SHP77 treated with DMSO at 0.1 percent for 48 hours (cell line): ENCODE measurements at regions not wholly inside any gene's neighbourhood (a gene's known extent, or its start where the extent isn't known, plus 50 kb on each side); places are given as distances from the start of the nearest gene placed in this dataset.
"Not testable (repeated sequence)": the region's sequence is repeated elsewhere in the genome, so short reads cannot be mapped to it uniquely, and the experiment has no call there.

Source experiments
- DNase-seq: peaks from one replicate; lab custom pipeline; 2025; lab: John Stamatoyannopoulos, UW

DNA sequence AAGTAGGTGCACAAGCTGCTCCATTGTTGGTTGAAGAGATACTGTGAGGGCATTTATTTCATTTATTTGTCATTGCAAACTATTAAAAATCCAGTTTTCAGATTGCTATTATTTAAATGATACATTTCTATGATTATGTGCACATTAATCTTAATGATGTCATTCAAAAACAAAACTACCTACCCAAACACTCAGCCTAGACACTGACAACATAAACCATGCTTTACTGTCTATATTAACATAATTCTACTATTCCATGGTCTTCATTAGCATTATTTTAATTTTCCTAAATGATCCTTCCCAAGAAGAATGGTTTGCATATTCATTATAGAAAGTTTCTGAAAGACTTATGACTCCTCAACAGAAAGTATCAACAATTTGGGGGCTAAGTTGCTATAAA lies 813.0 kb upstream of the SLITRK5 start:
- DNase-seq: no peak

DNA sequence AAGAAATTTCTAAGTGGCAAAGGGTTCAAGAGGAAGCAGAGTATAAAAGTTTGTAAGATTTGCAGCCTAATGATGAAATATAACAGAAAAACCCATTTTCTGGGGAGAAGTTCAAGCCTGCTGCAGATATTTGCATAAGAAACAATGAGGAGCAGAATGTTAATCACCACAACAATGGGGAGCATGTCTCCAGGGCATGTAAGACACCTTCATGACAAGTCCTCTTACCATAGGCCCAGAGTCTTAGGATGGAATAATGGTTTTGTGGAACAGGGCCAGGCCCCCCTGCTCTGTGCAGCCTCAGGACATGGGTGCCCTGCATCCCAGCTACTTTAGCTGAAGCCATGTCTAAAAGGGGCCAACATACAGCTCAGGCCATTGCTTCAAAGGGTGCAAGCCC lies 809.0 kb upstream of the SLITRK5 start:
- no peak for DNase-seq

DNA sequence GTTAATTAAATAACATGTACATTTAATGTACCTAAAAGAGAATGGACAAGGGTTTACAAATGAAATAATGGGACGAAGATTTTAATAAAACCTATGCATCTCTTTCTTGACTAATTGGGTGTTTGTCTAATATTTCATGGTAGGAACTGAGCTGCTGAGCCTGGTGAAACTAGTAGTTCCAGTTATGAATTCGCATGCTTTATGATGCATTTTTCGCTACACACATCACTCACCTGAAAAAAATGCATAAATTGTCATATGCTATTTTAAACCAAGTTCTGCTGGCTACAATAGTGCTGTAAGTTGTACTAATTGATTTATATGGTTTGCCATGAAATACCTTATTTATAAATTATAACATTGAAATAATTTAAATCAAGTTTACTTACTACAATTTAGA lies 806.8 kb upstream of the SLITRK5 start:
- DNase-seq: no peak

DNA sequence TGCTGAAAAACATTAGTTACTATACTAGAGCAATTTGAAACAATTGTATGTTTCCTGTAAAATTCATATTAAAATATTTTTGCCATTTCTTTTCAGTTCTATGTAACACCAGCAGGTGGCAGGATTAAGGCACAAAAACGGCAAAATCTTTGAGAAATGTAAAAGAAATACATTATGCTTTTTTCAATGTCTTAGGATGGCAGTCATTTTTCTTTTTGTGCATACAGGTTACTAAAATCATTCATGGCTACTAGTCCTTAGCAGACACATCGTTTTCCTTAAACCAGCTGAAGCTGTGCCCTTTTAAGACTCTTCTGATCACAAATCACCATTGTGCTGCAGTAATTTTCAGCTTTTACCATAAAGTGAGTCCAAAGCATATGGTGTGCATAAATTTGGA lies 800.7 kb upstream of the SLITRK5 start:
- DNase-seq: no peak

DNA sequence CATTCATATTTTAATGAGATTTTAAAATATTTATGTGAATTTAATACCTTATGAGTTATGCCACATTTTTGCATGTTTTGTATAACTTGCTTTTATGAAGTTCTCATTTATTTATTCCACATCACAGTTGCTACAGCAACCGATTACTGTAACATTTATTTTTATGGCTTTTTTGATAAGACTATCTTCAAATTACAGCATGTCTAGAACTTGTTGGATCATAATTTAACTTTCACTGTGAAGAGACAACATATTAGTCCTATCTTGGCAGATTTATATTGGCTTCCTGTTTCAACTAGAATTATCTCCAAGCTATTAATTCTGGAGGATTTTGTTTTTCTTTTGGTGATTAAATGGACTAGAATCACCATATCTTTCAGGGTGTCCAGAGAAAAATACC lies 793.7 kb upstream of the SLITRK5 start:
- DNase-seq: no peak

DNA sequence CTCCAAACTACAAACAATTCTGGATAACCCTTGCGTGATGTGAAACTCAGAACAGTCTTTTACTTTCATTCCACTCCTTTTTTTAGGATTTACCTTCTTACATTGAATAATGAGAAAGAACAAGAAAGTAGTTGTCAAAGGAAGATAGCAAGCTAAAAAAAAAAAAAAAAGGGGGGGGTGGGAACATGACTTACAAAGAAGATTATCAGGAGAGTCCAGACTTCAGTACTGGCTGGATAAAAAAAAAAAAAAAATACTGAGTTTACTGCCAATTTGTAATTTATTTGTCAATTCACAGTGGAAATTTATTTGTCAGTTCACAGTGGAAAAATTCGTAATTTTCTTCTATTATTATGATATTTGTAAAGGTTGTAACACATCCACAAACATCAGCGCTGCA lies 792.4 kb upstream of the SLITRK5 start:
- no peak for DNase-seq

DNA sequence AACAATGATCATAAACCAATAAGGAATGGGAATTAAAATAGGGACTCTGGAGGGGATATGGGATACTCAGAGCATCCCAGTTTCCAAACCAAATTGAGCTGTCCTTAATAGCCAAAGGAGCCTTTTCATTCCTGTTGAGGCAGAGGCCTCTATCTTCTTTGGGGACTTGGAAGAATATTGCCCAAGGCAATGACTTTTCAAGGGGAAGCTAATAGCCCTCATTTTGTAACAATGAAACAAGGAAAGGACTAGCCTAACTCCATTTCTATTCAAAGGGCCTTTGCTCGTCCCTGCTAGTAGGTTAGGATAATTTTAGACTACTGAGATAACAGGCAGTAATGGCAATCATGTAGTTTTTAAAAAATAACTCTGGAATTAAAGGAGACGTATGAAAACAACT lies 789.8 kb upstream of the SLITRK5 start:
- DNase-seq: no peak

DNA sequence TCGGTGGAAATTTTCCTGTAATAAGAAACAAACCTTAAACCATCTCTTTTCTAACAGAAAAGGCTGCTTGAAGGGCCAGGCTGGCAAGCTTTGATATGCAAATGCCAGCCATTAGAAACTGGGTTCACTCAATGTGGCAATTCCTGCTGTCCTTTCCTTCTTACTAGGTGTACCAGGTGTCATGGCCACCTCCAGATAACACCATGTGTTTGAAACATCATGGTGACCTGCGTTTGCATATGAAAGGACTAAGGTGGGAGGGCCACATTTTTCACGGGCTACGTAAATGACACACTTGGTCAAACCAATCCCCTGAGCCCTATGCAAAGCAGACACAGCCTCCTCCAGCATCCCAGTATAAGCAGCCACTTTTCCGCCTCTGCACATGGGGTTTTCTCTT lies 789.1 kb upstream of the SLITRK5 start:
- DNase-seq: no peak

DNA sequence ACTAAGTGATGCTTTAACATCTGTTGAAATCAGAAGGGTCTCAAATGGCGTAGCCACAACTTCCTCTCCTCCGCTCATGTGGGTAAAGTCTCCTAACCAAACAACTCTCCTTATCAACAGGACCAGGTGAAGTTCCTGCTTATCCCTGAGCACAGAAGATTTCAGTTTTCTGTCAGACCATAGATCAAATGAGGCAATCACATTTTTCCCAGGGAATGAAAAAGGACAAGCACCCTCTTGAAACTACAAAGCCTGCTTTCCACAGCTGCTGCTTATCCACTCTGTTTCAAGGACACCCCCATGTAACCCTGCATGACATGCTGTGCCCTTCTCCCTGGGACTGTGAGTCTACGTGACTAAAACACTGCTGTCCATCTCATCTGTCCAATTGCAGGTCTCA lies 788.3 kb upstream of the SLITRK5 start:
- DNase-seq: no peak

DNA sequence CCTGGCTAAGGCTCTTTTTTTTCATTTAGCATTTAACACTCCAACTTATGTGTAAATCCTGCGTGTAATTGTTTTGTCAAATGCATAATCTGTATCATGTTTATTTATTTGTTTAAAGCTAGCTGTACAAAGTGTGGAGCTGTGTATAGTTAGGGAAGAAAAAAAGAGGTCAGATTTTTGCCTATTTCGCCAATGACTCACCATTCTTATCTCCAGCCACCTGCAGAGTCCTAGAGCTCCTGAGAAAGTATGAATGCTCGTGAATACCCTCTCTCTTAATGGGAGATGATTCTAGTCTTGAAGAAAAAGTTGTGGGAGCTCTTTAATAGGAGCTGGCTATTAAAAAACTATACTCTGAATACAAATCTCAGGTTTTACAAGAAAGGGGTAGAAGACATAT lies 778.8 kb upstream of the SLITRK5 start:
- DNase-seq: no peak

DNA sequence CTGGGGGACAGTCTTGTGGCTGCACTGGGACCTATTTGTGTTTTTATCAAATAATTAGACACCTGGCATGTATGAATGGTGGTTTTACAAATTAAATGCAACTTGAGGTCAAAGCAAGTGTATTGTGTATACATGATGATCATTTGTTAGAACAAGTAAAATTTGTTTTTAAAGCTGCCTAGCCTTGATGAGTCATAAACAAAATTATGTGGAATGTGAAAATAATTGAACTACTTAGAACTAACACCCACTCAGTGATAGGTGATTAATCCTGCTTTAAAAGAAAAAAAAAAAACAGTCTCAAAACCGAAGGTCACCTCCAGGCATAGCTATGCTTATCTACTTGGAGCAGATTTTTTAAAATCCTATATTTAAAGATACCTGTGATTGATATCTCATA lies 770.3 kb upstream of the SLITRK5 start:
- no peak for DNase-seq

DNA sequence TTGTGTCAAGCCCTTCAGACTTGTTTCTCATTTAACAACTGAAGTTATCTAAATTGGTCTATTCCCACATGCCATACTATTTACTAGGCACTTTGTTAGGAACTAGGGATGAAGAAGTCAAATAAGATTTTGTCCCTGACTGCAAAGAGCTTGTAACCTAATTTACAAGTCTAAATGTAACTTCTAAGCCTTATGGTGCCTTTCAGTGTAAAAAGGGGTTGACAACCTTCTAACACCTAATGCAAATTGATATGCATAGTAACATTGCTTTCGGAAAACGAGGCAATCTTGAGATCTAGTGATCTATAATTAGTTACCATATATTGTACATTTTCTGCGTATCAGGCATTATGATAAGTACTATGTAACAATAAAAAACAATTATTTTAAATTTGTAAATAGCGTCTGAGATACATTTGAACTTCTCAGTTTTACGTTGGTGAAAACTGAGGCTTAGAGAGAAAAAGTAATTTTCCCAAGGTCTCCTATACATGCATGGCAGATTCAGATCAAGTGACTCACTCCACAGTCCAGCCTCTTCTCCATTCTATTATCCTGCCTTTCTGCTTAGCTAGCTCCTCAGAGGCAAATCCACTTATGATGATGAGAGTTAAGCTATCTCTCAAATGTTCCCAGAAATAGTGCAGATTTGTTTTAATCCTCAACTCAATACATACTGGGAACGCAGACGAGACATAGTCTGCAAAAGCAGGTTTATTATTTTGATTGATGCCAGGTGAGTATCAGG lies 764.9 kb upstream of the SLITRK5 start:
- no peak for DNase-seq

DNA sequence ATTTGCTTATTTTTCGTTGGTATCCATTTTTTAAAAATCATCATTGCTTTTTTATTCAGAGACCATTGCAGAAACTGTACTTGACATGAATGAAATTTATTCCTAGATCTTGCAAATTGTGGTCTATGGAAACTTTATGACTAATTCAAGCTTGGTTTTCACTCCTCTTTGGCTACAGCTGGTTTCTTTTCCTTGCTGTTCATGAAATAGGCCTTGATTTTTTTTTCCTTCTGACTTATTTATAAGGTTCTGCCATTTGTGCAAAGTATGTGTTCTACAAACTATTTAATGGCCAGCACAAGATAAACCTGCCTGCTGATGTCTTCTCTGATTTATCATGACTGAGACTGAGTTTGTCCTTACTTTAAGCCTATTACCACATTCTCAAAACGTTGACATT lies 764.0 kb upstream of the SLITRK5 start:
- no peak for DNase-seq

DNA sequence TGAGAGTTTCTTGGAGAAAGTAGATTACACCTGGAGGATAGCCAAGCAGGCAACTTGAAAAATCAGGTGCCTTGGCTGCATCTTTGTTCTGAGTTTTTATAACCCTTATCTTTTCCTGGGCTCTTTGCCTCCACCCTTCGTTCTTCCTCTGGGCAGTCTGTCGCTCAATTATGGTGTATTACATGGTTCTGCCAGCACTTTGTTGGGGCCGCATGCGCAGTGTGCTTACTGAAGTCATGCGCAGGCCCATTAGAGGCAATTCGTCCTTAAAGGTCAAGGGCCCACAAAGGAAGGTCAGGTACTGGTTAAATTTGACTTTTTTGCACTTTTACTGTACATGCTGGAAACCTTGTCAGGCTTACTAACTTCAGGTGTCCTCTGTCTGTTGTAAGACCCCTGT lies 761.9 kb upstream of the SLITRK5 start:
- no peak for DNase-seq

DNA sequence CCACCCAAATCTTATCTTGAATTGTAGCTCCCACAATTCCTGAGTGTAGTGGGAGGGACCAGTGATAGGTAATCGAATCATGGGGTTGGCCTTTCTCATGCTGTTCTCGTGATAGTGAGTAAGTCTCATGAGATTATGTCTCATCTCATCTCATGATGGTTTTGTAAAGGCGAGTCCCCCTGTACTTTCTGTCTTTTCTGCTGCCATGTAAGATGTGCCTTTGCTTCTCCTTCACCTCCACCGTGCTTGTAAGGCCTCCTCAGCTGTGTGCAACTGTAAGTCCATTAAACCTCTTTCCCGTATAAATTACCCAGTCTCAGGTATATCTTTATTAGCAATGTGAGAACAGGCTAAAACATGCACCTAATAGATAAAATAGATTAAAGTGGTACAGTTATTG lies 756.4 kb upstream of the SLITRK5 start:
- no peak for DNase-seq

DNA sequence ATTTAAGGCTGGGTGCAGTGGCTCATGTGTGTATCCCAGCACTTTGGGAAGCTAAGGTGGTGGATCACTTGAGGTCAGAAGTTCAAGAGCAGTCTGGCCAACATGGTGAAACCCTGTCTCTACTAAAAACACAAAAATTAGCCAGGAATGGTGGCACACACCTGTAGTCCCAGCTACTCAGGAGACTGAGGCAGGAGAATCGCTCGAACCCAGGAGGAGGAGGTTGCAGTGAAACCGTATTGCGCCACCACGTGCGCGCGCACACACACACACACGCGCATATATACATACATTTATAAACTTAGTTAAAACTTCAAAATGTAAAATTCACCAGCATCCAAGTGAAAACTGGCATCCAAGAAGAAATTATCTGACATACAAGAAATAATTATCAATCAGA lies 753.7 kb upstream of the SLITRK5 start:
- not testable (repeated sequence) for DNase-seq

DNA sequence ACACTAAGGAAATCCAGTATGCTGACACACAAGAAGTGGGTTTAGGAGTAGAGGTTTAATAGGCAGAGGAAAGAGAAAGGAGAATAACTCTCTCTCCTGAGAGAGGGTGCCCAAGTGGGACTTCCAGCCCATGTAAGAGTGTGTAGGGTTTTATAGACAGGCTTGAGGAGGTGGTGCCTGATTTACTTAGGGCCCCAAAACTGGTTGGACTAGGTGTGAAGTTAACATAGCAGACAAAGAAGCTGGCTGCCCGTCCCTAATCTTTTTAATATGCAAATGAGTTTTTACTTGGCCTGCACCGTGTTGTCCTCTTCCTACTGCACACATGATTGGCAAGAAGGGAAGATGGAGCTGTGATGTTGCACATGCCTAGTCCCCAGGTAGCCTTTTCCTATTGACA lies 752.5 kb upstream of the SLITRK5 start:
- DNase-seq: no peak

DNA sequence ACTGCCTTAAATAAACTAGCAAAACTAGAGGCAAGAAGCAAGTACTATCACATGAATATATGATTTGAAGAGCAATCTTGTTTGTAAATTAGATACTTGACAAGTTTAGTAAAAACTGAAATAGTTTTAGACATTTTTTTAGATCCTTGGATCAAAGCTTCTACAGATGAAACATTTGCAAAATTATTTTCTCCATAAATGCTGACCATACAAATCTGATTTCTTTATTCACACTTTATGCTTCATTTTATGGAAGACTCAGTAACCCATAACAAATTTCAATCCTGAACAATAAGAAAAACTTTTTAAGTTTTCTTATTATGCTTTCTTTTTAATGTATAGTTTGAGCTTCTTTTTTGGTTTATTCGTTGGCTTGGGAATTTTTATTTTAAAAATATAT lies 750.2 kb upstream of the SLITRK5 start:
- DNase-seq: no peak

DNA sequence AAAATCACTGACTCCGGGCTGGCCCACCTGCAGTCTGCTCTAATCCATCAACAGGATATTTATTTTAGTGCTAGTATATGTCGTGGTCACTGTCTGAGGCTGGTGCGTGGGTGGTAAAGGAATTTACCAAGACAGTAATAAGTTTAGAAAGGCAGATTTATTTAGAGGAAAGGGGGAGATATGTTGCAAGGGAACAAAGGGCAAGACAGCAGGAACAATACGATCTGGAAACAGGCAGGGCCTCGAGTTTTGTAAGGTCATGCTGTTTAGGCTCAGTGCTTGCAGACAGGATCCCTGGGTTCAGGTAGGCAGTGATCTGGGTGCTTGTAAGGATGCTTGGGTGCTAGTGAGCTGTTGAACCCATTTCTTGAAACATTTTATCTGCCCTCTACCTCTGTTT lies 748.2 kb upstream of the SLITRK5 start:
- no peak for DNase-seq

DNA sequence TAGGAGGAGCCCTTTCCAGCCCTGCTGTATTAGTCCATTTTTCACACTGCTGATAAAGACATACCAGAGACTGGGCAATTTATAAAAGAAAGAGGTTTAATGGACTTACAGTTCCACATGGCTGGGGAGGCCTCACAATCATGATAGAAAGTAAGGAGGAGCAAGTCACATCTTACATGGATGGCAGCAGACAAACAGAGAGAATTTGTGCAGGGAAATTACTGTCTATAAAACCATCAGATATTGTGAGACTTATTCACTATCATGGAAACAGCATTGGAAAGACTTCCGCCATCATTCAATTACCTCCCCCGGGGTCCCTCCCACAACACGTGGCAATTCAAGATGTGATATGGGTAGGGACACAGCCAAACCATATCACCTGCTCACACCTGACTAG lies 744.3 kb upstream of the SLITRK5 start:
- not testable (repeated sequence) for DNase-seq

DNA sequence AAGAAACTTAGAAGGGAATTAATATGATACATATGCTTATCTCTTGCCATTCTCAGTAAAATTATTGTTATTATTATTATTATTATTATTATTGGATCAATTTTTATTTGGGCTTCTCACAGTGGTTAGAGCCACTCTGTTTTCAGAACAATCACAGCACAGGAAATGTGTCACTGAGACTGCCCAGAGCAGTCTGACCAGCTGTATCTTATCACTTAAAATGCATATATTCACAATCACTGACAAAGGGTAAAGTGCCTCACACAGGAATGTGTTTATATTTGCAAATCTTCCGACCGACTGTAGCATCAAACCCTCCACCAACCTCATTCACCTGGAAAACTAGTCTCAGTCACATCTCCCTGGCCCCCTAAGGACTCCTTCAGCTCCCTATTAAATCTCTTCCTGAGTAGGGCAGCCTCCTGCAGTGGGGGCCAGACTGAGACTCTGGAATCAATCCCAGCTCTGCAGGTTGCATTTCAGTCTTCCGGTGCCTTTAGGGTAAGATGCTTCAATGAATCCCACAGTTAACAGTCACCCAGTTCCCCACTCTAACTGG lies 738.3 kb upstream of the SLITRK5 start:
- DNase-seq: no peak

DNA sequence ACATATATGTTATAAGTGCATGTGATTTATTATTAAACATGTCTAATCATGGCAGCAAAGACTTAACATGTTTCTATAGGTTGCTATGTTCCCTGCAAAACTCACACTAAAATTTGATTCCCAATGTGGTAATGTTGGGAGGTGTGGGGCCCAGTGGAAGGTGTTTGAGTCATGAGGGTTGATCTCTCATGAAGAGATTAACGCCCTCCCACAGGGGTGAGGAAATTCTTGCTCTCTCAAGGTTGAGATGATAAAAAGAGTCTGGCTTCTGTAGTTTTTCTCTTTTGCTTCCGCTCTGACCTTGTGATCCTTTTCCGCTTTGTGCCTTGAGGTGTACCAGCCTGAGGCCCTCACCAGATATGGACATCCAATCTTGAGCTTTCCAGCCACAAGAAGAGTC lies 737.5 kb upstream of the SLITRK5 start:
- DNase-seq: no peak

DNA sequence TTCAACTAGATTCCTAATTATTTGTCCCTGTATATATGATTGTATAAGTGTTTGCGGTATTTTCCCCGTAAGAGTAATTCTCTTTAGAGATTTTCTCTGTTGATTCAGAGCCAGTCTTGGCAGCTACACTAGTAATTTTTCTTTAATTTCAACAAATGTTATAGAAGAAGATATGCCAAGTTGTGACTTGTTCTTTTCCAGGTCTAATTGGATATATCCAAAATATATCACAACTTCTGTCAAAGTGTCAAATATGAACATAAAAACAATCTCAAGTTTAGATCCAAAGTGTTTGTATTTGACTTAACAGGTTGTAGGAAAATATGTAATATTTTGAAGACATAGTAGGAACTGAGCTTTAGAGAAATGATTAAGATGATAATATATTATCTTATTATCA lies 733.9 kb upstream of the SLITRK5 start:
- DNase-seq: no peak

DNA sequence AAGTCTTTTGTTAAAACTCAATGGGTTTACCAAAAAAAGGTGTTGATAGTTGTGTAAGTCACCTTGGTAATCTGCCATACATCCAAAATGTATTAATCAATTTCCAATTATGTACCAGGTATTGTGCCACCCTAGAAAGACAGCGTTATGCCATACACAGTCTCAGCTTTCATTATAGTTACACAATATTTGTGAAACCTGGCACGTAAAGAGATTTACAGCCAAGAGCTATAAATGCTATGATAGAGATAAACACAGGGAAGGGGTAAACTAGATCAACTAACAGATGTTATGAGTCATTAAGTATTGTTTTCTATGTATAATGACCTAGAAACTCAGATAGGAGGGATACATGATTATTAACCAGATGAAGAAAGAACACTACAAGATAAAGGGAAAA lies 725.6 kb upstream of the SLITRK5 start:
- DNase-seq: no peak
